NCI-H2081 treated with DMSO at 0.1 percent for 48 hours (cell line): ENCODE measurements at regions not wholly inside any gene's neighbourhood (a gene's known extent, or its start where the extent isn't known, plus 50 kb on each side); places are given as distances from the start of the nearest gene placed in this dataset.
"Not testable (repeated sequence)": the region's sequence is repeated elsewhere in the genome, so short reads cannot be mapped to it uniquely, and the experiment has no call there.

Experiments used
- DNase-seq: peaks from one replicate; lab custom pipeline; 2025; lab: John Stamatoyannopoulos, UW

DNA sequence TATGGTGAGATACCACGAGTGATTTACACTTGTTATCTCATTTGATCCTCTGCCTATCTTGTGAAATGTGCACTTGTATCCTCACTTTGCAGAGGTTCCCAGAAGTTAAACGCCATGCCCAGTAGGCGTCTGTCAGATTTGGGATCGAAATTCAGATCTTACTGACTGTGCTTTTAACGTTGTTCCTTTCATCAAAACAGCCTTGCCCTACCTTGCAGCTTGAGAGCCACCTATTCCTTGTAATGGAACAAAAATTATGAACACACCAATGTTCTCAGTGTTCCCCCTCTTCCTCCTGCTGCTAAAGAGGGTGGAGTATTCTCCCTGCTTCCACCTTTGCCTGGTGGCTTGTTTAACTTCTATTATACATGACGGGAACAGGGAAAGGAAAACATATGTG lies 257.0 kb downstream of the MSX2 start:
- no peak for DNase-seq

DNA sequence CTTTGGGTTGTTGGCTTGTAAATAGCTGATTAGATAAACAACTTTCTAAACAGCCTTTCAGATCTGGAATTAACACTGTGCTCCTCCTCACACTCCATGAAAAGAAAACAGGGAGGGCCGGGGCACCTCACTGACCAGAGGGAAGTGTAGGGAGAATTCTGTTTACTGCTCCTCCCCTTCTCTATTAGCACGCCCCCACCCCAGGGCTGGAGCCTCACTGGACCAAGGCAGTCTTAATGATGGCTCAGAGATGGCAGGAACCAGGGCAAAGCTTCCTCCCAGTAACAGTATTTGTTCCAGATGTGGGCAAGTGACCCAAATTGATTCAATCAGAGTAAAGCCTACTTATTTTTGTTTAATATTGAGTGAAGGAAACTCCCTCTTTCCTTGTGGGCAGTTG lies 256.6 kb downstream of the MSX2 start:
- no peak for DNase-seq

DNA sequence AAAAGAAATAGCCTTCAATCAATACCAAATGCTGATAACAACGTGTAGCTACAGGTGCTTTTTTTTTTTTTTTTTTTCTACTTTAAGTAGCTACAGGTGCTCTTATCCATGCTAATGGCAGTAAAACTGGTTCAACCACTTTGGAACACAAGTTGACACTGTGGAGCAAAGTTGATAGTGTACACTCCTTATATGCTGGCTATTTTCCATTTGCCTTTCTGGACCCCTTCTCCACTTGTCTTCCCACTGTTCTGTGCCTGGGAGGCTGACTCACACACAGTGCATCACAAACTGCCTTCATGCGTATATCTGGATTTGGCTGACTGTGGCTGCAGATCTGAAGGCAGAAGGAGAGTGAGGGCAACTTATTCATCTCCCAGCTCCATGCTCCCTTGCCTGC lies 247.9 kb downstream of the MSX2 start:
- DNase-seq: no peak

DNA sequence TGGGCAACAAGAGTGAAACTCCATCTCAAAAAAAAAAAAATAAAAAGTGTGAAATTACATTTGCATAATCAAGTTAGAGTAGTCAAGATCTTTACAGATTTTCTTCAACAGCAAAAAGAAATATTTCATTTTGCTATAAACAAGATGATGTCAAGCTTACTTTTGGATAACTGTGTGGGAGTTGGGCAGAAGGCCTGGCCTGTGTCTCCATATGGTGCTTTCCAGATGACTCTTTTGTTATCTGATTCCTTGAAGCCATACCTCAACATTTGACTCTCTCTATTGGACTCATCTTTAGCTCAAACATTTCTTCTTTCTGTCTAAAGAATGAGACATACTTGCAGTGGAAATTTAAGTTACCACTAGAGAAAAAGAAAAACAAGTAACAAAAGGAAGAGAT lies 246.8 kb downstream of the MSX2 start:
- DNase-seq: no peak

DNA sequence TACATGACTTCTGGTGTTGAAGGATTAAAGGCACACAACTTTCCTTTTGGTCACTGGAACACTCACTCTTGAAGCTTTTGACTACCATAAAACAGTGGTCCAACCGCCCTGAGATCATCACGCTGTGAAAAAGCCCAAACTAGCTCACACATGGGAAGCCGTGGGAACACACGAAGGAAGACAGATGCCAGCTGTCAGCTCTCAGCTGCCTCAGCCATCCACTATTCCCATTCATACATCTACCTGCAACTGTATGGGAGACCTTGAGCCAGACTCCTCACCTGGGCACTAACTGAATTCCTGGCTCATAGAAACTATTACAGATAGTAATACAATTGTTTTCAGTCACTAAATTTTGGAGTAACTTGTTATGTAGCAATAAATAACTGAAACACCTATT lies 246.1 kb downstream of the MSX2 start:
- no peak for DNase-seq

DNA sequence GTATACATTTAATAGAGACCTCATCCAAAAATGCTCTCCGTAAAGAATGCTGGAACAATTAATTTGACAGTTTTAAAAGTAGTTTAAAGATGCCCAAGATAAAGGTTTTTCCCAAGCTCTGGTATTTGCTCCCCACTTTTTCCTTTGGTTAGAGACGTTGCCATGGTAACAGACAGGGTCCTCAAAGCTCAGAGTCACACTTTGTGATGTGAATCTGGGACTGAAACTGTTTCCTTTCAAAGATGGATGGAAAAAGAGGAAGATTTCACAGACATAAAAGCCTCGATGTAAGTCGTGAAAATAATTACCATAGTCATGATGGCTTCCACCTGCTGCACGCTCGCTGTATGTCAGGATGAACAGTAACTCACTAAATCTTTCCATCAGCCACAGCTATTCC lies 229.5 kb downstream of the MSX2 start:
- DNase-seq: no peak

DNA sequence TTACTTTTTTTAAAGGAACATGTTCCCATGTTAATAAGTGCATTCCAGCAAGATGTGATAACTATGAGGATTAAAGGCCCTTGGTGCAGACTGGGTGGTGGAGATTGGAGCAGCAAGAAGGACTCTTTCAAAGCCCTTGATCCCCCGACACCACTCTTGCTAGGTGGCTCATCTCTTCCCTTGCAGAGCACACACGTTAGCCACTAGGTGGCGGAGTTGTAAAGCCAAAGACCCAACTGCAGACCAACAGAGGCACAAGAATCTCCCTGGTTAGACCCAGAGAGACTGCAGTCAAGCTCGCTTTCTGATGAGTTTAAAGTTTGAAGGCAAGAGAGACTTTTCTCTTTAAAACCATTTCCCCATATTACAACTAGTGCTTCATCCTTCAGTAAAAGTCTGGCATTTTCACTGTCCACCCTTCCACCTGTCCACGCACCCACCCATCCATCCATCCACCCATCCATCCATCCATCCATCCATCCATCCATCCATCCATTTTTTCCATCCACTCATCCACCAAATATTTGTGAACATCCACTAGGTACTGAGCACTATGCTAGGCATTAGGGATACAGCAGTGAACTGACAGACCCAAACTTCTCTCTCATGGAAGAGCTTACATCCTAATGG lies 226.9 kb downstream of the MSX2 start:
- DNase-seq: no peak

DNA sequence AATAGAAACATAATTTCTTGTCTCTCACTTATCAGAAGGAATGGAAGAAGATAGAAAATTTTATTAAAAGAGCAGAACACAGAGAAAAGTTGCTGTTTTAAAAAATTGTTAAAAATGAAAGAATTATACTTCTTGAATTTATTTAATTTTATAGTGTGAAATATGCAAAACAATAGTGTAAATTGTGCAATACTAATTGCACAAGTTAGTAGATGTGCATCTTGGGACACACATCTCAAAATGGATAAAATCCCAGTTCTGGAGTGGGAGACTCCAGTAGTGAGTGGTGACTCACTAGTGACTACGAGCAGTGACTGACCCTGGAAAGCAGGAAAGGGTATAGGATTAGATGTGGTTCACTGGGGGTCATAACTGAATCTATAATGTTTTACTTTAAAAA lies 223.2 kb downstream of the MSX2 start:
- DNase-seq: no peak

DNA sequence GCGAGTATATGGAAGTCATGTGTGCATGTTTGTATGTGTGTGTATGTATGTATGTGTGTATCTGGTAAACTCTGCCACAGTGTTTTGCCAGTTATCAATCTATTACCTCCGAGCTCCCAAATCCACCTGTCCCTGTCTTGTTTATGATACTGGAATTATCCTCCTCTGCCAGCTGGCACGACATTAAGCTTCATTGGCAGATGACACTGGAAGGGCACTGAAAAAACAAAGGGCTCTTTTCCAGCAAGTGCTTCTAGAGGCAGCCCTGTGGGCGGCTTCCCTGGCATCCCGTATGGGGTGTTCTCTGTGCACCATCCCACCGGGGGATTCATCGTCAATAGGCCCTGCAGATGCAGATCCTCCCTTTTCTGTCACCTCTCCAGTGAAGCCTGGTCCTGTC lies 221.5 kb downstream of the MSX2 start:
- DNase-seq: no peak

DNA sequence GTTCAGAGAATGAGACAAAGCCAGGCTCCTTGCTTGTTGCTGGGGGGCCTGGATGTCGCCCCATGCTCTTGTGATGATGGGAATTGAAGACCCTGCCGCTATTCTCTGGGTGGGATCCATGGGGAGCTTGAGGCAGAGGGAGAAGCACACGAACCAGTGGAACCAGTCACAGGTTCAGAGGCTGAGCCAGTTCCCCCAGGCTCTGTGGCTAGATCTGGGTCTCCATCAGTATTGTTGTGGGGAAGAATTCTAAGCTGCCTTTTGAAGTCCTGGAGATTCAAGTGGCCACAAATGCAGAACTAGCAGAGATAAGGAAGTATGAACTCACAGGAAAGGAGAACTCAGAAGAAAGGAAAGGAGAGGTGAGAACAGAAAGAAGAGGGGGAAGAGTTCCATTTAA lies 219.4 kb downstream of the MSX2 start:
- DNase-seq: no peak

DNA sequence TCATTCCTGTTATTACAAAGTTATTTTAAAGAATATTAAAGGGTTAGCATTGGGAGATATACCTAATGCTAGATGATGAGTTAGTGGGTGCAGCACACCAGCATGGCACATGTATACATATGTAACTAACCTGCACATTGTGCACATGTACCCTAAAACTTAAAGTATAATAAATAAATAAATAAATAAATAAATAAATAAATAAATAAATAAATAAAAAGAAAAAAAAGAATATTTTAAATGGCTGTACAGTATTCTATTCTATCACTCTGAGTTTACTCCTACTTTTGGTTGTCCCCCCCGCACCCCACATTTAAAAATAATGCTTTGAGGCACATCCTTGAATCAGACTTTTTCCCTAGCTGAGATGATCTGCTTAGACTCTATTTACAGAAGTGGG lies 218.6 kb downstream of the MSX2 start:
- DNase-seq: not testable (repeated sequence)

DNA sequence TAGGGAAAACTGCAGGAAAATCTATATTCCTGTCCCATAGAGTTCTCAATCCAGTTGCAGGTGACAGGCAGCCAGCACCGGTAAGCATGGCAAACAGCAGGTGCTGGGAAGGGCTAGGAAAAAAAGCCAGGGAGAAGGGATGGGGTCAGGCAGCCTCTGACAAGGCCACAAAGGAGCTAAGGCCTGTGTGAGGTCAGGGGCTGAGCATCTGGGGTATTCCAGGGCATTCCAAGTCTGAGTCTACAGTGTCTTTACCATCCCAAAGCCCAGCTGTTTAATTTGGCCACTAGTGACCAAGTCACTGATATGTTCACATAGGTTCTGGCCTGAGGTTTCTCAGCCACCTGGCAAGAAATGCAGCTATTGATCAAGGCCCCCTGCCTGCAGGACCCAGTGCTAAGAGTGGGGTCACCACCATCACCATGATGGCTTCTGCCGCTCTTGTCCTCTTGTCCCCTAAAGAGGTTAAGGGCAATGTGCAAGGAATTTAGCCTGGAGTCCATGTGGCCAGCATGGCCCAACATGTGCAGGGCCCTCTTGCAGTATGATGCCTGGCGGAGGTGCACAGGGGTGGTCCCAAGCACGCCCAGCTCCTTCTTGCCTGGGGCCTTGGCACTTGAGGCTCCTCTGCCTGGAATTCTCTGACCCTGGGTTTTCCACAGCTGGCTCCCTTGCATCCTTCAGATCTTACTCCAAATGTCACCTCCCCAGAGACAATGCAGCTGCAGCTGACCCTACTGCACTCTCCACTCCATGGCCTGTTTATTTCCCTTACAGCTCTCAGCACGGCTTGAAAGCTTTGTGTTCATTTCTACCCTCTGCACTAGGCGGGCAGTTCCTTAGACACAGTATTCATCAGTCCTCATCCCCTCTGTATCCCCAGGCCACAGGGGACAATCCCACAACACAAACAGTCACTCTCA lies 213.1 kb downstream of the MSX2 start:
- DNase-seq: no peak

DNA sequence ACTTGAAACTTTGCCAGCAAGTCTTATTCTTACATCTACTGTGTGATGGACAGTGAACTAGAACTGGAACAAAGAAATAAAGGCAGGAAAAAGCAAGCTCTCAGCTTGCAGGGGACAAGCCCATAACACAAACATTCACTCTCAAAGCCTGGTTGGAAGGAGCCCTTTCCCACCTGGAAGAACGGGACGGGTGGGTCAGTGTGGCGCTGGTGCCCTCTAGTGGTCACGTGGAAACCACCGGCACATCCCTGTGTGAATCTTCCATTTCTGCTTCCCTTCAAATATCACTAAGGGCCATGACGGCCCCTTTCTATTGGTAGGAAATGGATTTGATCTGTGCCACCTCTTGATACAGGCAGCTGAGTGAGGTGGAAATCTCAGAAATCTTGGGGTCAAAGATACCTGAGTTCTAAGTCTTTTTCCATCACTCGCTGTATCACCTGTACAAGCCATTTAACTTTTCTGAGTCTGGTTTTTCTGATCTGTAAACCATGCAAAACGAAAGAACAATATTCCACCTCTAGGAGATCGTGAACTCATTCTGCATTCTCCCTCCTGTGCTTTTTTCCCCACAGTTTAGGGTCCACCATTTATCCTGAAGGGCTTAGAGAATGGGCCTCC lies 211.6 kb downstream of the MSX2 start:
- DNase-seq: no peak

DNA sequence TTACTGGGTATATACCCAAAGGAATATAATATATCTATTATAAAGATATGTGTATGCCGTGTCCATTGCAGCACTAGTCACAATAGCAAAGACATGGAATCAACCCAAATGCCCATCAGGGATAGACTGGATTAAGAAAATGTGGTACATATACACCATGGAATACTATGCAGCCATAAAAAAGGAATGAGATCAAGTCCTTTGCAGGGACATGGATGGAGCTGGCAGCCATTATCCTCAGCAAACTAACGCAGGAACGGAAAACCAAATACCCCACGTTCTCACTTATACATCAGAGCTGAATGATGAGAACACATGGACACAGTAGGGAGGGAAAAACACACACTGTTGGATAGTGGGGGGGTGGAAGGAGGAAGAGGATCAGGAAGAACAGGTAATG lies 206.7 kb downstream of the MSX2 start:
- DNase-seq: not testable (repeated sequence)

DNA sequence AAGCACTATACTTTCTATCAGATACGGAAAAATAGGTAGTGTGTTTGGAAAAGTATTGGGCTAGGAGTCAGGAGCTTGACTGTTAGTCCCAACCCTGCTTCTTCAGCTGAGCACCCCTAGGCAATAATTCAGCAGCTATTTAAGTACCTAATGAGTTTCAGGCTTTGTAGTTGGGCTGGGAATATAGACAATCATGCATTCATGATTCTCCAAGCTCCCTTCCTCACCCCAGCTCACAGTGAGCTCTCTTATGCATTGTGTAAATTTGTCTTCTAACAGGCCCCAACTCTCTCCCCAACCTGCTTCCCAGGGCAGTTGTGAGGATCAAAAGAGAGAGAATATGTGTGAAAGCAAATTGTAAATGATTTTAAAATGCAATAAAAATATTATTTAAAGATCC lies 201.2 kb downstream of the MSX2 start:
- no peak for DNase-seq

DNA sequence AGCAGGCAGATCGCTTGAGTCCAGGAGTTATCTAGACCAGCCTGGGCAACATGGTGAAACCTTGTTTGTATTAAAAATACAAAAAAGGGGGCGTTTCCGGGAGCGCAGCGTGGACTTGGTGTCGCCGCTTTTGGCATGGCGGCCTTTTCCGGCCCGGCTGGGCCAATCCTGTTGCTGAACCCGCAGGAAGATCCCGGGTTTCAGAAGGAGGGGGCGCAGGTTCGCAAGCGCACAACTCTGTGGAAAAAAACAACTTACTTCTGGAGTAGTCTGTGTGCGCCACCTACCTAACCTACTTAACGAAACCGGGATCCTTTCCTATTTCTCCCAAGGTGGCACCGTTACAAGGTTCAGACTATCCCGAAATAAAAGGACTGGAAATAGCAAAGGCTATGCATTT lies 198.6 kb downstream of the MSX2 start:
- no peak for DNase-seq

DNA sequence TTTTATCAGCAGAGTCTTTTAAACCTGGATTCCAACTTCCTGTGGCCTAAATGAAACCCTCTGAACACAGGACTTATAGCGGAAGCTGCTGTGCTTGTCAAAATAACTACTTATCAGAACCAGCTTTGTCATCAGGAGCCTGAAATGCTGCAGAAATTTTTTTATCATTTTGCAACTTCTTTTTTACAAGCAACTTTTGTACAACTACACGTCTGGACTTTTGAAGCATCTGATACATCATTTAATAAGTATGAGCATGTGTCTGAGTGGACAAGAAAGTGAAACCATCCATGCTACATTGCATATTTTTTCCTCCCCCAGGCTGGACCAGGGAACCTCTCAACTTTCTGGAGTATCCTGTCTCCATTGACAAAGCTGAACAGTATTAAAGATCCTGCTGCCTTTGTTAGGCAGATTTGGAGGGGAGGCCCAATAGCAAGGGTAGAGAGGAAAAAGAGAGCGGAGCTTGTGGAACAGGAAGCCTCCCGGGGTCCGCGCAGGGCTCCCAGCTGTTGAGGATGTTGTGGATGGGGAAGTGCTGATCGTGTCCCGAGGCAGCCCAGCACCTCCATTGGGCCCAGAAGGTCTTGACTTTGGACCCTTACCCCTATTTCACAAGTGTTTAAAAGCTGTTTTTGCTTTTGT lies 196.6 kb downstream of the MSX2 start:
- no peak for DNase-seq

DNA sequence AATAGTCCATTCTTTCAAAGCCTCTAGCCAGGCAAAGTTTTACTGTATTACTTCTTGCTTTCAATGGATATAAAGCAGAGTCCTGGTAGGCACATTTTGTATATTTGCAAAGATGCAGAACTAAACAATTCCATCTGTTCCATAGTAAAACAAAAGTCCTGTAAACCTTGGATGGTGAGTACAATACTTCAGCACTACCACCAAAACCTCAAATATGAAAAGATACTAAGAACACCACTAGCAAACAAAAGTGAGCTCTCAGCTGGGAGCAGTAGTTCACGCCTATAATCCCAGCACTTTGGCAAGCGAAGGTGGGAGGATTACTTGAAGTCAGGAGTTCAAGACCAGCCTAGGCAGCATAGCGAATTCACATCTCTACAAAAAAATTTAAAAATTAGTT lies 195.0 kb downstream of the MSX2 start:
- DNase-seq: no peak

DNA sequence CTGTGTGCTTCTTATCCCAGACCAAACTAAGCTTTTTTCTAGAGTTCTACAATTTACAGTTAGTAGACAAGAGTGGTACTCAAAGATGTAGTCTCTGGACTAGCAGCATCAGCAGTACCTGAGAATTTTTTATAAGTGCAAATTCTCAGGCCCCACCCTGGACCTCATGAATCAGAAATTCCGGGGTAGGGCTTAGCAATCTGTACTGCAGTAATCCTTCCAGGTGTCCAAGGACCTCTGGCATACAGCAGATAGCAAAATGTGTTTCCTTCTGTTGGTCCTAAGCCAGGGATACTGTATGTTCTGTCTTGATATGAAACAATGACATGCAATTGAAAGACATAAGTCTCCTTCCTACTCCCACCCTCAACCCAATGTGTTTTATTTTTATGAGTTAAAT lies 194.3 kb downstream of the MSX2 start:
- DNase-seq: no peak

DNA sequence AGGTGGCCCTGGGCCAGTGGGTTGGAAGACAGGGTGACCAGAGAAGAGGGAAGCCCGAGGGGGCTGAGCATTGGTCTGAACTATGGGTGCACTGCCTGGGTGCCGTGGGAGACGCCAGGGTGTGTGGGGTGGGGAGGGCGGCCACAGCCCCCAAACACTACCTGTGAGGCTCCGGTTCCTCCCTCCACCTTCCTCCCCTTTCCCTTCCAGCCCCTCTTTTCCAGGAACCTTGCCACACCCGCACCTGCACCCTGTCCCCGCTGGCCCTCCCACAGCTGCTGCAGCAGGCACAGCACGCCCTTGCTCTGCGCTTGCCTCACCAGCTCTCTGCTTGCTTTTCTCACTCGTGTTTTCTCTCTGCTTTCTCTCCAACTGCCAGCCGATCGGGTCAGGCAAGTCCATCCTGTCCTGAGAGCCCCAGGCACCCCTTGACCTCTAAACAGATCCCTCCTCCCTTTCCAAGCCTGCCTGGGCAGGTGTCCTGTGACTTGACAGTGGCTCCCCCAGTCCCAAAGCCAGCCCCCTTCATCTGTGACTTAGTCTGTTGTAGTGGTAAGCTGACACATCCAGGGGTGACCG lies 193.7 kb downstream of the MSX2 start:
- DNase-seq: no peak

DNA sequence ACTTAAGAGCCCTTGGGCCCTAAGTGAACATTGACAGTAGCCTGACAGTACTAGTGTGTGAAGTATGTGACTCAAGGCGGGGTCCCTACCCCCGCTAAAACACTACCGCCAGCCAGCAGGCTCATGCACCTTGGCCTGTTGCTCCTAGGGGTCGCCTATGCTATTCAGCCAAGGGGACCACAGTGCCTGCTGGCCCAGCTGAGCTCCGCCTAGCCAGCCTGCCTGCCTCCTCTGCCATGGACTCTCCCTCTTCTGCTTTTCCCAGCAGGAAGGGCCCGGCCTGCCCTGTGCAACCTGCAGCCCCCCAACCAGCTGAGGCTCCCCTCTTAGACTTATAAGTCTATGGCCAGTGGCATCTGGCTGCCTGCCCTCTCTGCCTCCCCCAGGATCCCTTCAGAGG lies 193.1 kb downstream of the MSX2 start:
- DNase-seq: not testable (repeated sequence)

DNA sequence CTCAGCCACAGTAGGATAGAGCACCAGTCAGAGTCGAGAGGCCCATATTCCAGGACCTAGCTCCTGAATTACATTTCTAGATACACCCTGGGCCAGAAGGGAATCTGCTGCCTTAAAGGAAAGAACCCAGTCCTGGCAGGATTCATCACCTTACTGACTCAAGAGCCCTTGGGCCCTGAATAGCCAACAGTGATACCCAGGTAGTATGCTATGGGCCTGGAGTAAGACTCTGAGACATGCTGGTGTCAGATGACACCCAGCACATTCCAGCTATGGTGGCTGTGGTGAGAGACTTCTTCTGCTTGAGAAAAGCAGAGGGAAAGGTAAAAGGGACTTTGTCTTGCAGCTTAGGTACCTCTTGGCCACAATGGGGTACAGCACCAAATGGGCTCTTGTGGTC lies 192.5 kb downstream of the MSX2 start:
- DNase-seq: not testable (repeated sequence)
